ENCODE measurements at regions not wholly inside any gene's neighbourhood (a gene's known extent, or its start where the extent isn't known, plus 50 kb on each side); places are given as distances from the start of the nearest gene placed in this dataset.

DNA sequence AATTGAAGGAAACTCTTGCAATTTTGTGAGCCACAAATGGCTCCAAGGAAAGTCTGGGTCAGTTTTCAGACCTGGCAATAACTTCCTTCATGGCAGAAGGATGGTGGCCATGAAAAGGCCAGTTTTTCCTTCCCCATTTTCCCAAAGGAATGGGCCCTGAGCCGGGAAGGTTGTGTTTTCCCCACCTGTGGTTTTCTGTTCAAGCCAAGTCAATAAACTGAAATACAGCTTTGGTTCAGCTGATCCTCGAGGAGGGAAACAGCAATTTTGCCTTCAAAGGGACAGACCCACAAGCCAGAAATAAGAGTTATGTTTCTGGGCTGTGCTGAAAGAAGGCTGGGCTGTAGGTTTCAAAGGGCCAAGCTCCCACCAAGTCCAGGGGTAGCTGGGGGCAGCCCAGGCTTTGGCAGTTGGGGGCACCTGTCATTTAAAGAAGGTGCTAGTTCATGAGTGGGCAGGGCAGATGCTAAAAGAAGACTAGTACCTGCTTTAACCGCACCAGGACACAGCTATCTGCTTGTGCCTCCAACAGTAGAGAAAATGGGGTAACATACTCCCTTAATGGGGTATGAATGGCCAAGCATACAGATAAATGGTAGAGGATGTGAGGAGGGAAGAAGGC lies 97.0 kb downstream of the TTC32 start:
- Histone ChIP-seq H3K36me3 (ENCODE audit: insufficient read depth) (no peaks in the 10 kb centered on the region), H3K9ac (no peak overlapping the region), H4K20me1 (ENCODE audit: insufficient read depth) (no peaks in the 10 kb centered on the region), H3K4me3 (IDR thresholded peaks at IDR 0.05; ENCODE audit: insufficient read depth, low read depth, low read length) (no peak overlapping the region), H2AFZ (ENCODE audit: low read depth) (no peak overlapping the region), H3K4me1 (ENCODE audit: low read depth, poor library complexity, severe bottlenecking) (no peaks in the 10 kb centered on the region), H3K27ac (no peak overlapping the region), H3K4me2 (no peak overlapping the region), H3K27me3 (ENCODE audit: insufficient read depth, low read depth) (no peaks in the 10 kb centered on the region), H3K79me2 (ENCODE audit: insufficient read depth, low read depth) (no peaks in the 10 kb centered on the region)
- TF ChIP-seq, protein P1, sequence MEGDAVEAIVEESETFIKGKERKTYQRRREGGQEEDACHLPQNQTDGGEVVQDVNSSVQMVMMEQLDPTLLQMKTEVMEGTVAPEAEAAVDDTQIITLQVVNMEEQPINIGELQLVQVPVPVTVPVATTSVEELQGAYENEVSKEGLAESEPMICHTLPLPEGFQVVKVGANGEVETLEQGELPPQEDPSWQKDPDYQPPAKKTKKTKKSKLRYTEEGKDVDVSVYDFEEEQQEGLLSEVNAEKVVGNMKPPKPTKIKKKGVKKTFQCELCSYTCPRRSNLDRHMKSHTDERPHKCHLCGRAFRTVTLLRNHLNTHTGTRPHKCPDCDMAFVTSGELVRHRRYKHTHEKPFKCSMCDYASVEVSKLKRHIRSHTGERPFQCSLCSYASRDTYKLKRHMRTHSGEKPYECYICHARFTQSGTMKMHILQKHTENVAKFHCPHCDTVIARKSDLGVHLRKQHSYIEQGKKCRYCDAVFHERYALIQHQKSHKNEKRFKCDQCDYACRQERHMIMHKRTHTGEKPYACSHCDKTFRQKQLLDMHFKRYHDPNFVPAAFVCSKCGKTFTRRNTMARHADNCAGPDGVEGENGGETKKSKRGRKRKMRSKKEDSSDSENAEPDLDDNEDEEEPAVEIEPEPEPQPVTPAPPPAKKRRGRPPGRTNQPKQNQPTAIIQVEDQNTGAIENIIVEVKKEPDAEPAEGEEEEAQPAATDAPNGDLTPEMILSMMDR (conservative IDR thresholded peaks at IDR 0.05; ENCODE audit: low read depth, low read length), result no peak

- H3K4me2 ChIP-seq, result no peak overlapping the region
Observed at GRCh38 chr2:19802086-19802841, 99.5 kb downstream of the TTC32 start.

GRCh38 chr2:19801367-19802080 lies 100.3 kb downstream of the TTC32 start:
- H3K4me1 ChIP-seq (ENCODE audit: low read depth, poor library complexity, severe bottlenecking), result no peaks in the 10 kb centered on the region
- H3K27me3 ChIP-seq (ENCODE audit: insufficient read depth, low read depth), result no peaks in the 10 kb centered on the region
- TF ChIP-seq, protein P1 (conservative IDR thresholded peaks at IDR 0.05; ENCODE audit: low read depth, low read length), result no peak
- H4K20me1 ChIP-seq (ENCODE audit: insufficient read depth), result no peaks in the 10 kb centered on the region
- H3K9ac ChIP-seq, result no peak overlapping the region
- H3K4me2 ChIP-seq, result no peak overlapping the region
- no peak overlapping the region for H2AFZ ChIP-seq (ENCODE audit: low read depth)
- no peaks in the 10 kb centered on the region for H3K36me3 ChIP-seq (ENCODE audit: insufficient read depth)
- no peaks in the 10 kb centered on the region for H3K79me2 ChIP-seq (ENCODE audit: insufficient read depth, low read depth)
- H3K4me3 ChIP-seq (IDR thresholded peaks at IDR 0.05; ENCODE audit: insufficient read depth, low read depth, low read length), result no peak overlapping the region
- no peak overlapping the region for H3K27ac ChIP-seq

More at GRCh38 chr2:19802086-19802841, 99.5 kb downstream of the TTC32 start:
- Histone ChIP-seq H3K27me3 (ENCODE audit: insufficient read depth, low read depth) (no peaks in the 10 kb centered on the region), H3K27ac (no peak overlapping the region), H4K20me1 (ENCODE audit: insufficient read depth) (no peaks in the 10 kb centered on the region), H3K36me3 (ENCODE audit: insufficient read depth) (no peaks in the 10 kb centered on the region), H3K4me1 (ENCODE audit: low read depth, poor library complexity, severe bottlenecking) (no peaks in the 10 kb centered on the region), H3K79me2 (ENCODE audit: insufficient read depth, low read depth) (no peaks in the 10 kb centered on the region), H2AFZ (ENCODE audit: low read depth) (no peak overlapping the region), H3K9ac (no peak overlapping the region), H3K4me3 (IDR thresholded peaks at IDR 0.05; ENCODE audit: insufficient read depth, low read depth, low read length) (no peak overlapping the region)
- TF ChIP-seq, protein P1 (conservative IDR thresholded peaks at IDR 0.05; ENCODE audit: low read depth, low read length), result no peak

- TF ChIP-seq, protein P1 (conservative IDR thresholded peaks at IDR 0.05; ENCODE audit: low read depth, low read length), result no peak
- Histone ChIP-seq H3K27ac (no peak overlapping the region), H2AFZ (ENCODE audit: low read depth) (no peak overlapping the region)
Observed at GRCh38 chr2:19800796-19801195, 101.0 kb downstream of the TTC32 start.

More at GRCh38 chr2:19800796-19801195, 101.0 kb downstream of the TTC32 start:
- no peak overlapping the region for H3K4me2 ChIP-seq
- H3K9ac ChIP-seq, result no peak overlapping the region
- no peaks in the 10 kb centered on the region for H3K79me2 ChIP-seq (ENCODE audit: insufficient read depth, low read depth)
- no peaks in the 10 kb centered on the region for H3K27me3 ChIP-seq (ENCODE audit: insufficient read depth, low read depth)
- no peaks in the 10 kb centered on the region for H4K20me1 ChIP-seq (ENCODE audit: insufficient read depth)
- no peak overlapping the region for H3K4me3 ChIP-seq (IDR thresholded peaks at IDR 0.05; ENCODE audit: insufficient read depth, low read depth, low read length)
- H3K4me1 ChIP-seq (ENCODE audit: low read depth, poor library complexity, severe bottlenecking), result no peaks in the 10 kb centered on the region
- H3K36me3 ChIP-seq (ENCODE audit: insufficient read depth), result no peaks in the 10 kb centered on the region

Data from KMS-11 (cell line).